OCI-LY7 (cell line): ENCODE measurements at regions not wholly inside any gene's neighbourhood (a gene's known extent, or its start where the extent isn't known, plus 50 kb on each side); places are given as distances from the start of the nearest gene placed in this dataset.

Experiments used
- BruUV-seq: library from RNA; stranded (reverse); fragments of 400-500 nt; replicated peaks from 2 replicates; lab custom pipeline; 2021; lab: Mats Ljungman, UMichigan
- CTCF ChIA-PET: fragments of 300-600 bp; sonication (Branson Sonifier 250); formaldehyde crosslinking; loops from one replicate; lab custom pipeline; 2022; ENCODE audit warnings: antibody characterized with exemption; ENCODE audit not compliant: unreplicated experiment; lab: Charles Lee
- POLR2A ChIA-PET: fragments of 300-600 bp; sonication (Branson Sonifier 250); formaldehyde crosslinking; loops from one replicate; lab custom pipeline; 2022; ENCODE audit warnings: antibody characterized with exemption; lab: Charles Lee
- DNase-seq: peaks from one replicate; pipeline ENCODE4 v3.0.0-alpha.2; 2015; ENCODE audit warnings: low spot score
- H2AFZ ChIP-seq: fragments of 200-600 bp; sonication (generic), shearing (Covaris generic); 2 replicates; pipeline ENCODE4 v1.6.1; 2014; ENCODE audit warnings: mild to moderate bottlenecking, antibody characterized with exemption, low read length, moderate library complexity
- H3K27ac ChIP-seq: fragments of 200-600 bp; sonication (generic); 2 replicates; pipeline ENCODE4 v1.5.1; 2014; ENCODE audit warnings: mixed run types, low read depth, mild to moderate bottlenecking, moderate library complexity, low read length, inconsistent platforms; ENCODE audit not compliant: poor library complexity, severe bottlenecking
- H3K36me3 ChIP-seq: fragments of 200-600 bp; sonication (generic); 2 replicates; pipeline ENCODE4 v1.6.1; 2014; ENCODE audit warnings: mild to moderate bottlenecking, antibody characterized with exemption, low read length, moderate library complexity, mixed read lengths; ENCODE audit not compliant: insufficient read depth
- H3K4me1 ChIP-seq: fragments of 200-600 bp; sonication (generic); 2 replicates; pipeline ENCODE4 v1.5.1; 2014; ENCODE audit warnings: mild to moderate bottlenecking, low read length; ENCODE audit not compliant: insufficient read depth, poor library complexity, severe bottlenecking
- H3K4me2 ChIP-seq: fragments of 200-600 bp; sonication (generic); 2 replicates; pipeline ENCODE4 v1.6.1; 2014; ENCODE audit warnings: mild to moderate bottlenecking, low read length
- H3K4me3 ChIP-seq: fragments of 200-600 bp; sonication (generic); 2 replicates; pipeline ENCODE4 v1.5.1; 2014; ENCODE audit warnings: mild to moderate bottlenecking, low read depth, low read length; ENCODE audit not compliant: poor library complexity, severe bottlenecking
- H3K79me2 ChIP-seq: fragments of 200-600 bp; sonication (generic); 2 replicates; pipeline ENCODE4 v1.6.1; 2016; ENCODE audit warnings: low read depth, mild to moderate bottlenecking, low read length, moderate library complexity, mixed read lengths; ENCODE audit not compliant: insufficient read depth
- H3K9me2 ChIP-seq: fragments of 200-600 bp; sonication (generic); 2 replicates; pipeline ENCODE4 v1.6.1; 2016; ENCODE audit warnings: mild to moderate bottlenecking, low read length, mixed read lengths; ENCODE audit not compliant: insufficient read depth
- H3K9me3 ChIP-seq: fragments of 200-600 bp; sonication (generic); 2 replicates; pipeline ENCODE4 v1.6.1; 2014; ENCODE audit warnings: mild to moderate bottlenecking, mixed run types, low read length, mixed read lengths
- H4K20me1 ChIP-seq: fragments of 200-600 bp; sonication (generic); 2 replicates; pipeline ENCODE4 v1.6.1; 2014; ENCODE audit warnings: mild to moderate bottlenecking, antibody characterized with exemption, low read length, moderate library complexity, mixed read lengths; ENCODE audit not compliant: insufficient read depth
- CTCF ChIP-seq: fragments of 200-600 bp; sonication (generic); conservative IDR thresholded peaks from 2 replicates; pipeline ENCODE4 v1.5.1; 2014; ENCODE audit warnings: mild to moderate bottlenecking, antibody characterized with exemption, low read length, moderate library complexity, mixed read lengths
- EZH2phosphoT487 ChIP-seq: fragments of 200-600 bp; sonication (generic); IDR thresholded peaks from 2 replicates; pipeline ENCODE4 v1.6.1; 2018; ENCODE audit warnings: low read depth, borderline replicate concordance, mild to moderate bottlenecking, mixed run types, antibody characterized with exemption, low read length, moderate library complexity, mixed read lengths
- intact Hi-C: fragments of 100-400 bp; cut with micrococcal nuclease; formaldehyde crosslinking; loops from one replicate; pipeline ENCODE4 v1.10.0; 2022; ENCODE audit not compliant: unreplicated experiment

- no peaks in the 10 kb centered on the region for H4K20me1 ChIP-seq
- peaks cover under 1% of the 10 kb centered on the region; the same call in 1 of the 2 replicates for H3K9me3 ChIP-seq
- no peak overlapping the region for H2AFZ ChIP-seq
- BruUV-seq, result no TSS peak
- no peaks in the 10 kb centered on the region for H3K9me2 ChIP-seq
- no peaks in the 10 kb centered on the region for H3K36me3 ChIP-seq
- ChIA-PET CTCF (no interaction called here), POLR2A (interaction anchor here (0.7 kb wide), 1 partner anchor 28 kb away, joined by 3 read pairs; no protein-coding TSS in a partner anchor)
- no peak for DNase-seq
- no peak overlapping the region for H3K4me2 ChIP-seq
- H3K4me3 ChIP-seq, result no peak overlapping the region
- H3K27ac ChIP-seq, result no peak overlapping the region
- TF ChIP-seq EZH2phosphoT487 (no peak), CTCF (no peak)
- H3K4me1 ChIP-seq, result no peaks in the 10 kb centered on the region
- no peaks in the 10 kb centered on the region for H3K79me2 ChIP-seq
- intact Hi-C loops, result no loop called here
Measured at GRCh38 chr16:54847207-54847606, 83.5 kb upstream of the IRX5 start.

- Histone ChIP-seq H3K9me3 (peaks cover 5% of the 10 kb centered on the region; the same call in 1 of the 2 replicates), H4K20me1 (no peaks in the 10 kb centered on the region), H3K9me2 (no peaks in the 10 kb centered on the region), H3K27ac (no peak overlapping the region), H3K79me2 (no peaks in the 10 kb centered on the region), H3K4me3 (no peak overlapping the region), H3K4me2 (no peak overlapping the region), H2AFZ (no peak overlapping the region), H3K36me3 (no peaks in the 10 kb centered on the region), H3K4me1 (no peaks in the 10 kb centered on the region)
- intact Hi-C loops, result no loop called here
- ChIA-PET CTCF (no interaction called here), POLR2A (no interaction called here)
- no peak for DNase-seq
- no TSS peak for BruUV-seq
- TF ChIP-seq CTCF (no peak), EZH2phosphoT487 (no peak)
Measured at GRCh38 chr16:54846766-54847165, 83.9 kb upstream of the IRX5 start.

- no peaks in the 10 kb centered on the region for H3K9me2 ChIP-seq
- no peaks in the 10 kb centered on the region for H3K36me3 ChIP-seq
- TF ChIP-seq CTCF, result no peak
- no peak for TF ChIP-seq EZH2phosphoT487
- BruUV-seq, result no TSS peak
- no peak overlapping the region for H3K4me2 ChIP-seq
- intact Hi-C loops, result no loop called here
- no peaks in the 10 kb centered on the region for H4K20me1 ChIP-seq
- POLR2A ChIA-PET, result interaction anchor here (0.8 kb wide), 1 partner anchor 29 kb away, joined by 3 read pairs; no protein-coding TSS in a partner anchor
- no peaks in the 10 kb centered on the region for H3K4me1 ChIP-seq
- H3K9me3 ChIP-seq, result peaks cover 11% of the 10 kb centered on the region; the same call in 1 of the 2 replicates
- CTCF ChIA-PET, result no interaction called here
- no peak overlapping the region for H3K27ac ChIP-seq
- H2AFZ ChIP-seq, result no peak overlapping the region
- H3K4me3 ChIP-seq, result no peak overlapping the region
- no peak for DNase-seq
- no peaks in the 10 kb centered on the region for H3K79me2 ChIP-seq
Measured at GRCh38 chr16:54843424-54843750, 87.3 kb upstream of the IRX5 start.
